PC-3 (cell line): ENCODE measurements at regions not wholly inside any gene's neighbourhood (a gene's known extent, or its start where the extent isn't known, plus 50 kb on each side); places are given as distances from the start of the nearest gene placed in this dataset.
A peak's percentile ranks its signal among the peaks of the same experiment; 100 is the strongest.

Source experiments
- ATAC-seq: fragments of 200-7000 bp; cut with Tn5 transposase; 2 replicates; pipeline ENCODE4 v1.9.1; 2020; ENCODE audit warnings: mild to moderate bottlenecking, moderate library complexity
- BruUV-seq: library from RNA; stranded (reverse); fragments of 400-500 nt; replicated peaks from 2 replicates; lab custom pipeline; 2021; lab: Mats Ljungman, UMichigan
- CTCF ChIA-PET: fragments of 300-600 bp; sonication (Branson Sonifier 250); formaldehyde crosslinking; loops from one replicate; lab custom pipeline; 2022; ENCODE audit warnings: antibody characterized with exemption; lab: Charles Lee
- POLR2A ChIA-PET: fragments of 300-600 bp; sonication (Branson Sonifier 250); formaldehyde crosslinking; loops from one replicate; lab custom pipeline; 2022; ENCODE audit warnings: antibody characterized with exemption; ENCODE audit not compliant: unreplicated experiment; lab: Charles Lee
- DNase-seq: peaks from one replicate; pipeline ENCODE4 v3.0.0-alpha.2; 2015
- H2AFZ ChIP-seq: fragments of 300-600 bp; sonication (generic); 2 replicates; pipeline ENCODE4 v1.6.0; 2016; ENCODE audit warnings: antibody characterized with exemption, low read length
- H3F3A ChIP-seq: fragments of 300-600 bp; sonication (generic); one replicate; pipeline ENCODE4 v1.6.0; 2017; ENCODE audit warnings: antibody characterized with exemption, low read length, control low read depth, mild to moderate bottlenecking; ENCODE audit not compliant: unreplicated experiment
- H3K27ac ChIP-seq: fragments of 300-600 bp; sonication (generic); 2 replicates; pipeline ENCODE4 v1.5.1; 2016; ENCODE audit warnings: mild to moderate bottlenecking, low read length
- H3K27me3 ChIP-seq: fragments of 300-600 bp; sonication (generic); 2 replicates; pipeline ENCODE4 v1.6.1; 2016; ENCODE audit warnings: low read length, mixed read lengths
- H3K36me3 ChIP-seq: fragments of 300-600 bp; sonication (generic); 2 replicates; pipeline ENCODE4 v1.6.1; 2016; ENCODE audit warnings: low read depth, mixed run types, low read length, mixed read lengths
- H3K4me1 ChIP-seq: fragments of 300-600 bp; sonication (generic); 2 replicates; pipeline ENCODE4 v1.5.1; 2016; ENCODE audit warnings: low read length; ENCODE audit not compliant: insufficient read depth
- H3K4me2 ChIP-seq: fragments of 300-600 bp; sonication (generic); 2 replicates; pipeline ENCODE4 v1.6.0; 2016; ENCODE audit warnings: low read length
- H3K4me3 ChIP-seq: fragments of 300-600 bp; sonication (generic); 2 replicates; pipeline ENCODE4 v1.5.1; 2016; ENCODE audit warnings: mild to moderate bottlenecking, low read length, mixed read lengths
- H3K79me2 ChIP-seq: fragments of 300-600 bp; sonication (generic); 2 replicates; pipeline ENCODE4 v1.6.1; 2017; ENCODE audit warnings: low read length, mixed read lengths
- H3K9ac ChIP-seq: fragments of 300-600 bp; sonication (generic); 2 replicates; pipeline ENCODE4 v1.6.0; 2016; ENCODE audit warnings: mild to moderate bottlenecking, low read length
- H3K9me2 ChIP-seq: fragments of 300-600 bp; sonication (generic); replicated peaks from 2 replicates; pipeline ENCODE4 v1.6.1; 2016; ENCODE audit warnings: mixed run types, low read length, mixed read lengths
- H3K9me3 ChIP-seq: fragments of 300-600 bp; sonication (generic); 2 replicates; pipeline ENCODE4 v1.6.1; 2016; ENCODE audit warnings: low read length, mixed read lengths
- H4K20me1 ChIP-seq: fragments of 300-600 bp; sonication (generic); 2 replicates; pipeline ENCODE4 v1.6.1; 2016; ENCODE audit warnings: low read length, mixed read lengths
- CTCF ChIP-seq: fragments of 300-600 bp; sonication (generic); conservative IDR thresholded peaks from 2 replicates; pipeline ENCODE4 v1.5.1; 2017; ENCODE audit warnings: antibody characterized with exemption, low read depth, mild to moderate bottlenecking, low read length
- EZH2 ChIP-seq: fragments of 300-600 bp; sonication (generic); IDR thresholded peaks from one replicate; pipeline ENCODE4 v1.6.1; 2017; ENCODE audit warnings: antibody characterized with exemption, mild to moderate bottlenecking, low read length; ENCODE audit not compliant: unreplicated experiment
- EZH2phosphoT487 ChIP-seq: fragments of 300-600 bp; sonication (generic); IDR thresholded peaks from 2 replicates; pipeline ENCODE4 v1.6.1; 2018; ENCODE audit warnings: mild to moderate bottlenecking, antibody characterized with exemption, low read length, borderline replicate concordance
- intact Hi-C: fragments of 100-400 bp; cut with micrococcal nuclease; formaldehyde crosslinking; loops from 2 replicates; pipeline ENCODE4 v1.9.0; 2023

- ATAC-seq (no peak), DNase-seq (no peak)
- H3K4me1 ChIP-seq = no peaks in the 10 kb centered on the region
- ChIA-PET POLR2A (no interaction called here), CTCF (no interaction called here)
- no TSS peak for BruUV-seq
- H3F3A ChIP-seq = no peaks in the 10 kb centered on the region
- no peak overlapping the region for H2AFZ ChIP-seq
- H3K4me2 ChIP-seq = no peak overlapping the region
- no peaks in the 10 kb centered on the region for H3K9me3 ChIP-seq
- H3K9ac ChIP-seq = no peak overlapping the region
- no peak for TF ChIP-seq EZH2phosphoT487
- no peak for TF ChIP-seq EZH2
- TF ChIP-seq CTCF = no peak
- H4K20me1 ChIP-seq = no peaks in the 10 kb centered on the region
- intact Hi-C loops = no loop called here
- H3K36me3 ChIP-seq = no peaks in the 10 kb centered on the region
- H3K4me3 ChIP-seq = no peak overlapping the region
- H3K9me2 ChIP-seq = no peaks in the 10 kb centered on the region
- no peak overlapping the region for H3K27ac ChIP-seq
- H3K27me3 ChIP-seq = peaks cover 32% of the 10 kb centered on the region
- no peaks in the 10 kb centered on the region for H3K79me2 ChIP-seq
These were observed 70.6 kb upstream of the ESRRB start for GRCh38 chr14:76305268-76305826.

GRCh38 chr14:76306131-76306530 lies 69.8 kb upstream of the ESRRB start:
- H3K9ac ChIP-seq = no peak overlapping the region
- ATAC-seq (no peak), DNase-seq (no peak)
- peaks cover 25% of the 10 kb centered on the region for H3K27me3 ChIP-seq
- H3K9me3 ChIP-seq = no peaks in the 10 kb centered on the region
- H3K4me1 ChIP-seq = no peaks in the 10 kb centered on the region
- ChIA-PET CTCF (no interaction called here), POLR2A (no interaction called here)
- no peak overlapping the region for H3K4me3 ChIP-seq
- no peaks in the 10 kb centered on the region for H3K79me2 ChIP-seq
- no peak overlapping the region for H3K27ac ChIP-seq
- H2AFZ ChIP-seq = no peak overlapping the region
- no peaks in the 10 kb centered on the region for H4K20me1 ChIP-seq
- H3F3A ChIP-seq = no peaks in the 10 kb centered on the region
- H3K36me3 ChIP-seq = no peaks in the 10 kb centered on the region
- H3K9me2 ChIP-seq = no peaks in the 10 kb centered on the region
- intact Hi-C loops = no loop called here
- TF ChIP-seq EZH2phosphoT487 = no peak
- no peak for TF ChIP-seq EZH2
- no peak for TF ChIP-seq CTCF
- BruUV-seq = no TSS peak
- H3K4me2 ChIP-seq = no peak overlapping the region

- Histone ChIP-seq H3K27ac (no peak overlapping the region), H3K9me3 (no peaks in the 10 kb centered on the region), H3K27me3 (peaks cover 16% of the 10 kb centered on the region), H3K4me2 (no peak overlapping the region), H4K20me1 (no peaks in the 10 kb centered on the region), H3K9ac (no peak overlapping the region), H3K9me2 (no peaks in the 10 kb centered on the region), H3K4me3 (no peak overlapping the region), H3K36me3 (no peaks in the 10 kb centered on the region), H3F3A (no peaks in the 10 kb centered on the region), H3K79me2 (no peaks in the 10 kb centered on the region), H3K4me1 (no peaks in the 10 kb centered on the region), H2AFZ (no peak overlapping the region)
- ChIA-PET POLR2A (no interaction called here), CTCF (no interaction called here)
- intact Hi-C loops = no loop called here
- BruUV-seq = no TSS peak
- TF ChIP-seq EZH2phosphoT487 (no peak), EZH2 (no peak), CTCF (no peak)
- ATAC-seq = no peak
- peak; percentile 30 for DNase-seq
These were observed 67.9 kb upstream of the ESRRB start for GRCh38 chr14:76307786-76308780.
